Peyer's patch (tissue), 4 donors: ENCODE measurements at regions not wholly inside any gene's neighbourhood (a gene's known extent, or its start where the extent isn't known, plus 50 kb on each side); places are given as distances from the start of the nearest gene placed in this dataset.

Experiments used
- DNase-seq, 3 donors: peaks; one replicate each; pipeline ENCODE4 v3.0.0-alpha.2; 2017 to 2019
- H3K27ac ChIP-seq, 4 donors: fragments of 200-600 bp; sonication (generic); one replicate each; pipeline ENCODE4 v1.5.1; 2016 to 2019
- H3K27me3 ChIP-seq, 2 donors: fragments of 200-600 bp; sonication (generic); one replicate each; pipeline ENCODE4 v1.5.1; 2019
- H3K36me3 ChIP-seq, 3 donors: fragments of 200-600 bp; sonication (generic); one replicate each; pipeline ENCODE4 v1.5.1; 2016 to 2019
- H3K4me1 ChIP-seq, 4 donors: fragments of 200-600 bp; sonication (generic); one replicate each; pipeline ENCODE4 v1.5.1; 2016 to 2019
- H3K4me3 ChIP-seq, 4 donors: fragments of 200-600 bp; sonication (generic); 1 replicate in 3 of 4; 2 replicates in 1 of 4; pipeline ENCODE4 v1.5.1; 2016 to 2019; ENCODE audit warnings: mild to moderate bottlenecking in 1 of 4
- H3K9me3 ChIP-seq, 4 donors: fragments of 200-600 bp; sonication (generic); one replicate each; pipeline ENCODE4 v1.5.1; 2016 to 2019; ENCODE audit warnings: mild to moderate bottlenecking in 1 of 4
- POLR2A ChIP-seq, 2 donors: fragments of 450-650 bp; IDR thresholded peaks; one replicate each; pipeline ENCODE4 v1.5.1; 2017; ENCODE audit warnings: antibody characterized with exemption in 2 of 2, mild to moderate bottlenecking in 2 of 2, moderate library complexity in 2 of 2
- TF ChIP-seq, protein P1 (sequence below), 6 experiments: fragments of 450-650 bp in 4 of 6; fragments of 200-600 bp in 2 of 6; sonication (generic) in 1 of 6; IDR thresholded peaks; one replicate each; pipeline ENCODE4 v1.5.1; 2017 to 2019; ENCODE audit warnings: antibody characterized with exemption in 6 of 6, mild to moderate bottlenecking in 3 of 6, moderate library complexity in 1 of 6

- Histone ChIP-seq H3K36me3 (no peaks in the 10 kb centered on the region), H3K27ac (no peak overlapping the region), H3K4me1 (no peaks in the 10 kb centered on the region), H3K27me3 (no peaks in the 10 kb centered on the region), H3K4me3 (no peak overlapping the region), H3K9me3 (no peaks in the 10 kb centered on the region)
- DNase-seq, result no peak
- no peak for TF ChIP-seq POLR2A (IDR thresholded peaks at IDR 0.05)
- TF ChIP-seq, protein P1, sequence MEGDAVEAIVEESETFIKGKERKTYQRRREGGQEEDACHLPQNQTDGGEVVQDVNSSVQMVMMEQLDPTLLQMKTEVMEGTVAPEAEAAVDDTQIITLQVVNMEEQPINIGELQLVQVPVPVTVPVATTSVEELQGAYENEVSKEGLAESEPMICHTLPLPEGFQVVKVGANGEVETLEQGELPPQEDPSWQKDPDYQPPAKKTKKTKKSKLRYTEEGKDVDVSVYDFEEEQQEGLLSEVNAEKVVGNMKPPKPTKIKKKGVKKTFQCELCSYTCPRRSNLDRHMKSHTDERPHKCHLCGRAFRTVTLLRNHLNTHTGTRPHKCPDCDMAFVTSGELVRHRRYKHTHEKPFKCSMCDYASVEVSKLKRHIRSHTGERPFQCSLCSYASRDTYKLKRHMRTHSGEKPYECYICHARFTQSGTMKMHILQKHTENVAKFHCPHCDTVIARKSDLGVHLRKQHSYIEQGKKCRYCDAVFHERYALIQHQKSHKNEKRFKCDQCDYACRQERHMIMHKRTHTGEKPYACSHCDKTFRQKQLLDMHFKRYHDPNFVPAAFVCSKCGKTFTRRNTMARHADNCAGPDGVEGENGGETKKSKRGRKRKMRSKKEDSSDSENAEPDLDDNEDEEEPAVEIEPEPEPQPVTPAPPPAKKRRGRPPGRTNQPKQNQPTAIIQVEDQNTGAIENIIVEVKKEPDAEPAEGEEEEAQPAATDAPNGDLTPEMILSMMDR (IDR thresholded peaks at IDR 0.05), result no peak
Measured at GRCh38 chr5:74334762-74335384, 305.7 kb downstream of the ENC1 start.

GRCh38 chr5:74334062-74334761 is 306.3 kb downstream of the ENC1 start:
- no peak overlapping the region for H3K4me3 ChIP-seq
- no peak for DNase-seq
- no peaks in the 10 kb centered on the region for H3K27me3 ChIP-seq
- H3K27ac ChIP-seq, result no peak overlapping the region
- no peak for TF ChIP-seq POLR2A (IDR thresholded peaks at IDR 0.05)
- TF ChIP-seq, protein P1 (IDR thresholded peaks at IDR 0.05), result no peak
- H3K9me3 ChIP-seq, result no peaks in the 10 kb centered on the region
- H3K4me1 ChIP-seq, result no peaks in the 10 kb centered on the region
- no peaks in the 10 kb centered on the region for H3K36me3 ChIP-seq

GRCh38 chr5:74333430-74333829 is 307.1 kb downstream of the ENC1 start:
- no peaks in the 10 kb centered on the region for H3K9me3 ChIP-seq
- DNase-seq, result no peak
- no peaks in the 10 kb centered on the region for H3K27me3 ChIP-seq
- no peaks in the 10 kb centered on the region for H3K36me3 ChIP-seq
- H3K4me3 ChIP-seq, result no peak overlapping the region
- no peak for TF ChIP-seq POLR2A (IDR thresholded peaks at IDR 0.05)
- TF ChIP-seq, protein P1 (IDR thresholded peaks at IDR 0.05), result no peak
- H3K27ac ChIP-seq, result no peak overlapping the region
- no peaks in the 10 kb centered on the region for H3K4me1 ChIP-seq

DNA sequence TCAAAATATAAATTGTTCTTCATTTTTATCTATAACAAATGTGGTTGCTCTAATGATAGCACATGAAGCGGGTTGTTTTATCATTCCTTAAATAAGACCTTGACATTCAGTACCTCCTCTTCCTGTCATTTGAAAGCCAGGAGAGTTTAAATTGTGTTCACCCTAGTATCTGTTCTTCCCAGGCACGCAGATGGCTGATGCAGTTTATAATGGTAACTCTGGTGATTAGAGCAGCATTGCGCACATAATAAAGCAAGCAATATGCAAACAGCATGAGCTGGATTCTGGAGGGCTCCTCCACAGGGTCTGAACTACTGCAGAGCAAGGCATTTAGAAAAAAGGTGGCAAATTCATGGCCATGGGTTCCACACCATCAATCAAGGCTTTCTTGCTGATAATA is 307.8 kb downstream of the ENC1 start:
- no peak overlapping the region for H3K27ac ChIP-seq
- no peaks in the 10 kb centered on the region for H3K9me3 ChIP-seq
- DNase-seq, result no peak
- H3K27me3 ChIP-seq, result no peaks in the 10 kb centered on the region
- H3K4me3 ChIP-seq, result no peak overlapping the region
- H3K4me1 ChIP-seq, result peaks cover 0 to 2% (median 0%) of the 10 kb centered on the region in 4 donors
- TF ChIP-seq, protein P1 (IDR thresholded peaks at IDR 0.05), result no peak
- no peak for TF ChIP-seq POLR2A (IDR thresholded peaks at IDR 0.05)
- H3K36me3 ChIP-seq, result no peaks in the 10 kb centered on the region

GRCh38 chr5:74332006-74332405 is 308.5 kb downstream of the ENC1 start:
- TF ChIP-seq, protein P1 (IDR thresholded peaks at IDR 0.05), result no peak
- TF ChIP-seq POLR2A (IDR thresholded peaks at IDR 0.05), result no peak
- Histone ChIP-seq H3K4me3 (no peak overlapping the region), H3K27ac (no peak overlapping the region), H3K4me1 (peaks cover 0 to 8% (median 0%) of the 10 kb centered on the region in 4 donors), H3K36me3 (no peaks in the 10 kb centered on the region), H3K9me3 (no peaks in the 10 kb centered on the region), H3K27me3 (no peaks in the 10 kb centered on the region)
- DNase-seq, result no peak
